ENCODE measurements at regions not wholly inside any gene's neighbourhood (a gene's known extent, or its start where the extent isn't known, plus 50 kb on each side); places are given as distances from the start of the nearest gene placed in this dataset.

- Histone ChIP-seq H2AK5ac (ENCODE audit: low read depth, low read length) (no peak overlapping the region), H4K91ac (ENCODE audit: insufficient read depth, low read depth, low read length) (no peak overlapping the region), H2AK9ac (replicated peaks; ENCODE audit: low read depth, low read length, poor library complexity) (no peak overlapping the region), H4K5ac (ENCODE audit: low read depth, low read length) (no peak overlapping the region), H2AFZ (replicated peaks; ENCODE audit: low read length, poor library complexity) (no peak overlapping the region), H3K27me3 (ENCODE audit: control insufficient read depth, insufficient read depth, low read length) (no peaks in the 10 kb centered on the region), H3K18ac (ENCODE audit: low read depth, low read length) (no peak overlapping the region), H3K9me3 (ENCODE audit: control insufficient read depth, insufficient read depth, low read length) (no peaks in the 10 kb centered on the region), H2BK15ac (ENCODE audit: low read depth, low read length) (no peak overlapping the region), H4K20me1 (ENCODE audit: insufficient read depth, low read length) (no peaks in the 10 kb centered on the region), H3K14ac (replicated peaks; ENCODE audit: low read depth, low read length) (no peak overlapping the region), H4K8ac (ENCODE audit: low read depth in 2 of 2, low read length in 2 of 2) (no peak overlapping the region), H3K9me1 (ENCODE audit: insufficient read depth, low read length) (no peaks in the 10 kb centered on the region), H3K27ac (ENCODE audit: insufficient read depth, low read length) (no peak overlapping the region), H3K9ac (ENCODE audit: low read depth, low read length) (no peak overlapping the region), H3K23ac (ENCODE audit: low read depth, low read length) (no peak overlapping the region), H2BK20ac (ENCODE audit: low read depth, low read length) (no peak overlapping the region), H3K4me2 (ENCODE audit: low read depth, low read length) (no peak overlapping the region), H2BK120ac (ENCODE audit: low read depth, low read length) (no peak overlapping the region), H3K79me1 (ENCODE audit: low read depth in 1 of 2, low read length in 2 of 2) (no peaks in the 10 kb centered on the region), H3K36me3 (ENCODE audit: control insufficient read depth, insufficient read depth, low read length) (no peaks in the 10 kb centered on the region), H3K4ac (ENCODE audit: low read depth, low read length) (no peak overlapping the region), H3K4me1 (ENCODE audit: control insufficient read depth, insufficient read depth, low read length) (no peaks in the 10 kb centered on the region), H3K4me3 (ENCODE audit: insufficient read depth, low read depth, low read length) (no peak overlapping the region), H3K56ac (ENCODE audit: extremely low read depth, insufficient read depth, low read length) (no peak overlapping the region), H2BK5ac (ENCODE audit: low read depth, low read length, poor library complexity, severe bottlenecking) (no peak overlapping the region)
- intact Hi-C loops (cut with micrococcal nuclease) = no loop called here
- DNase-seq = no peak
- WGBS, 2 experiments (ENCODE audit: extremely low coverage in 2 of 2, insufficient read length in 1 of 2) = no CpG with 5 or more reads among the region's 1 CpG
- BruUV-seq (replicated peaks) = no TSS peak
- ChIA-PET CTCF (no interaction called here), POLR2A (ENCODE audit: unreplicated experiment) (no interaction called here)
- ATAC-seq (ENCODE audit: low read depth) = no peak
- TF ChIP-seq CEBPB (IDR thresholded peaks at IDR 0.05; ENCODE audit: low read depth, low read length) (no peak), MAFK (IDR thresholded peaks at IDR 0.05; ENCODE audit: low read depth, low read length) (no peak), CTCF (conservative IDR thresholded peaks at IDR 0.05; ENCODE audit: low read depth, low read length) (no peak), FOS (IDR thresholded peaks at IDR 0.05; ENCODE audit: low read depth, low read length) (no peak), BHLHE40 (IDR thresholded peaks at IDR 0.05; ENCODE audit: low read depth, low read length) (no peak), SMC3 (IDR thresholded peaks at IDR 0.05; ENCODE audit: low read depth, low read length) (no peak), RCOR1 (IDR thresholded peaks at IDR 0.05; ENCODE audit: insufficient replicate concordance, low read length) (no peak), RAD21 (IDR thresholded peaks at IDR 0.05; ENCODE audit: low read length) (no peak), ELK1 (IDR thresholded peaks at IDR 0.05; ENCODE audit: borderline replicate concordance, low read depth, low read length) (no peak), POLR2A (IDR thresholded peaks at IDR 0.05; ENCODE audit: low read depth, low read length) (no peak), NFE2L2 (IDR thresholded peaks at IDR 0.05; ENCODE audit: low read depth, low read length) (no peak), CHD1 (IDR thresholded peaks at IDR 0.05; ENCODE audit: low read depth, low read length) (no peak), USF2 (IDR thresholded peaks at IDR 0.05; ENCODE audit: low read depth, low read length) (no peak), RFX5 (IDR thresholded peaks at IDR 0.05; ENCODE audit: low read depth, low read length) (no peak), MXI1 (IDR thresholded peaks at IDR 0.05; ENCODE audit: borderline replicate concordance, low read depth, low read length) (no peak), MAZ (IDR thresholded peaks at IDR 0.05; ENCODE audit: borderline replicate concordance, low read depth, low read length) (no peak)
- in situ Hi-C loops (cut with MboI; ENCODE audit: low sequenced_read_pairs) = no loop called here
- dilution Hi-C loops (cut with HindIII; ENCODE audit: low sequenced_read_pairs, unreplicated experiment) = no loop called here
Observed at GRCh38 chr11:97702951-97703350, 1313.1 kb downstream of the JRKL start.

Data from IMR-90 (cell line).